ENCODE measurements at regions not wholly inside any gene's neighbourhood (a gene's known extent, or its start where the extent isn't known, plus 50 kb on each side); places are given as distances from the start of the nearest gene placed in this dataset.

DNA sequence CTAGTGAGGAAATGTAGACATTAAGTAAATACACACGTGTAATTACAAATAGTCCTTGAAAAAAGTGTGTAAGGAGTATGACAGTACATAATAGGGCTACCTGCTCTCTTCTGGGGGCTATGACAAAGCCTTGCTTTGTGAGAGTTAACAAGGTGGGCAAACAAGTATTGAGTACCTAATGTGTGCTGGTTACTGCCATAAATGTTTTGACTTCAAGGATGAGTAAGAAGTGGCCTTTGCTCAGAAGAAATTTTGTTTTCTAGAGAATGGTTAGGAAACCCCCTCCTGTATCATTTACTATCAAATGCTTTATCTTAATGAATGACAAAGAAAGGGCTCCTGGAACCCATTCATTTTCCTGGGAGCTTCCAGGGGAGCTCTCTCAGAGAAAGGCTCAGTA lies 167.0 kb upstream of the CASK start:
- TF ChIP-seq, protein P1, sequence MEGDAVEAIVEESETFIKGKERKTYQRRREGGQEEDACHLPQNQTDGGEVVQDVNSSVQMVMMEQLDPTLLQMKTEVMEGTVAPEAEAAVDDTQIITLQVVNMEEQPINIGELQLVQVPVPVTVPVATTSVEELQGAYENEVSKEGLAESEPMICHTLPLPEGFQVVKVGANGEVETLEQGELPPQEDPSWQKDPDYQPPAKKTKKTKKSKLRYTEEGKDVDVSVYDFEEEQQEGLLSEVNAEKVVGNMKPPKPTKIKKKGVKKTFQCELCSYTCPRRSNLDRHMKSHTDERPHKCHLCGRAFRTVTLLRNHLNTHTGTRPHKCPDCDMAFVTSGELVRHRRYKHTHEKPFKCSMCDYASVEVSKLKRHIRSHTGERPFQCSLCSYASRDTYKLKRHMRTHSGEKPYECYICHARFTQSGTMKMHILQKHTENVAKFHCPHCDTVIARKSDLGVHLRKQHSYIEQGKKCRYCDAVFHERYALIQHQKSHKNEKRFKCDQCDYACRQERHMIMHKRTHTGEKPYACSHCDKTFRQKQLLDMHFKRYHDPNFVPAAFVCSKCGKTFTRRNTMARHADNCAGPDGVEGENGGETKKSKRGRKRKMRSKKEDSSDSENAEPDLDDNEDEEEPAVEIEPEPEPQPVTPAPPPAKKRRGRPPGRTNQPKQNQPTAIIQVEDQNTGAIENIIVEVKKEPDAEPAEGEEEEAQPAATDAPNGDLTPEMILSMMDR (conservative IDR thresholded peaks at IDR 0.05; ENCODE audit: low read depth, low read length), result no peak
- TF ChIP-seq EZH2 (IDR thresholded peaks at IDR 0.05; ENCODE audit: low read length, unreplicated experiment), result no peak

All from PC-3 (cell line).